GM21526 (cell line): ENCODE measurements at regions not wholly inside any gene's neighbourhood (a gene's known extent, or its start where the extent isn't known, plus 50 kb on each side); places are given as distances from the start of the nearest gene placed in this dataset.

Experiments
- ATAC-seq: cut with Tn5 transposase; IDR thresholded peaks from one replicate; pipeline ENCODE4 v1.9.1; 2021; ENCODE audit warnings: moderate library complexity; ENCODE audit not compliant: unreplicated experiment, low FRiP score

GRCh38 chr13:61052175-61052574, 363.5 kb downstream of the PCDH20 start:
- no peak for ATAC-seq

DNA sequence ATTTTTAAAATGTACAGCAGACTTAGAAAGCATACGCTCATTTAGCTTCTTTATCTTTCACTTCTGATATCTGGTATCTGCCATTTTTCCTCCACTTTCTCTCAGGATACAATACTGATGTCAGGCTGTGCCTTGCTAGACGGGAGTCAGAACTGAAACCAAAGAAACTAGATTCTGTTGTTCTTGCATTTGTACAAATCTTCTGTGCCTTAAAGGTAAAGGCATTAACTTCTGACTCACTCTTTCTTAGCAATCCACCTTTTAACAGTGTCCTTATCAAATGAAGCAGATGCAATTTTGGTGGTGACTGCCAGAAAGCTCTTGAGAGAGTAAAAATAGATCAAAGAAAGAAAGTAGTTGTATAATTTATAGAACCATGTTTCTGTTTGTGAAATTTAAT, 370.4 kb downstream of the PCDH20 start:
- ATAC-seq: no peak

DNA sequence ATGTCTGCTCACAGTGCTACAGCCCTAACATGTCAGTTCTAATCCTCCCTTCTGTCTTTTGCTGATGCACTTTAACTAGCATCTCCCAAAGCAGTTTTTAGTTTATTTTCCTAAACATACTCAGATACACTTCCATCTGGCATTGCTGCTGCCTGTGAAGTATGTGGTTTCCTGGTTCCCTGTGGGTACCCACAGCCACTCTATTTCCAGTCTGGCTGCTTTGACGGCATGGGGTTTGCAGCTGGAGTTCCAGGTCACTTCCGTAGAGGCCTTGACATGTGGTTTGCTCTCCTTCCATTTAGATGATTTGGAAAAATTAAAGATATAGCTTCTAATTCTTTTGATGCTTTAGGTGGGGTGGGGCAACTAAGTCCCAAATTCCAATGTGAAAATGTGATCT, 375.5 kb downstream of the PCDH20 start:
- ATAC-seq: no peak

DNA sequence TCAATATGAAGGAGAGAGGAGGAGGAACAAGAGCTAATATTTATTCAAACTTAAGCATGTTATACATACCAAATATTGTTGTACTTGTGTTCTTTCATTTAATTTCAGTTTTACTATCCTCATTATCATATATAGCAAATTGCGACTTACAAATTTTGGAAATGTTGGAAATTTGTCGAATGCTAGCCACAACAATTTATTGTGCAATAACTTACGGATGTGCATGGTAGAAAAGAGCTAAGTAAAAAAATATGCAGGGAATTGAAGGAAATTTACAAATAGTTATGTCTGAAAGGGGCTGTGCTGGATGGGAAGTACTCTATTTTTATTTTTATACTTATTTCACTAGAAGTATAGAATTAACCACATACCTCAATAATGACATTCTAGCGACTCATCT, 376.3 kb downstream of the PCDH20 start:
- ATAC-seq: no peak

DNA sequence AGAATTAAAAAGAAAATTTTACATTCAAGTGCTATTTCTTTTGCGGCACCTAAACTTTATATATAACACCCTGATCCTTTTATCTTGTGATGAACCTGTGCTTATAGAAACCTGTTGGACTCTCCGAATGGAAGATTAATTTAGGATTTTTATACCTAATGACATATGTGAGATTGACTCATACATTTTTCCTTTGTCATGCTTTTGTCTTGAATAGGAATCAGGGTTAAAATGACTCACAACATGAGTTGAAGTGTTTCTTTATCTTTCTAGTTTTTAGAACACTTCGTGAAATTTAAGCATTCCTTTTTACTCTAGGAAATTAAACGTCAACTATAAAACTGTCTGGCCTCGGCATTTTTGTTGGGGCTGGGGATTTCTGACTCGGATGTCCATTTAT, 378.9 kb downstream of the PCDH20 start:
- ATAC-seq: no peak

- no peak for ATAC-seq
These were observed 385.2 kb downstream of the PCDH20 start for GRCh38 chr13:61030445-61030844.

GRCh38 chr13:61029064-61029463, 386.6 kb downstream of the PCDH20 start:
- ATAC-seq: no peak

DNA sequence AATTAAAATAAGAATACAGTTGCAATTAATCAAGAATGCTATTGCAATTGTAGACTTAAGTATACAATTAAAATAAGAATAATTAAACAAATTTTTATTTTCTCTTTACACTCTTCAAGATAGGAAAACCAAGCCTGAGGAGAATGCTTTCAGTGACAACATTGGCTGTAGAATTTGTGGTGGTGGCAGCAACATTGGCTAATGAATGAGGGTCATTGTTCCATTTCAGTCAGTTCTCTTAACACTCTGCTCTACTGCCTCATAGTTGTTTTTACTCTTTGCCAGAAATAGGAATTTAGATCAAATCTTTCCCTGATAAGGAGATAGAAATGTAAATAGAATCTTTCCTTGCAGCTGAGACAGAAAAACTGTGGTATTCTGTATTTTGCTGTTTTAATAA, 391.6 kb downstream of the PCDH20 start:
- no peak for ATAC-seq

DNA sequence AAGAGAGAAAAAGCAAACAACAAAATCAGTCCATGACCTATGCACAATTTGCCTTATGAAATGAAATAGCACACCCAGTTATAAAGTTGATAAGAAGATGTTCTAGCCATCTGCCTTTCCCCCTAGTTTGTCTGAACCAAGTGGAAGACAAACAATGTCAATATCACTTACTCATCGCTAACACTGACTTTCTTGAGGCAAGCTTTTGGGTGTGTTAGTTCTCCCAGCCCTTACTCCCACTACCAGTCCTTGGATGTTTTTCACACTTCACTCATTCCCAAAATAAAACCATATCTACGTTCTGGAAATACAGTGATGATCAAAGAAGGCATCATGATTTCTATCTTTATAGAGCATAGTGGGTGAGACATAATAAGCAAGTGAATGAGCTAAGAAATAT, 393.8 kb downstream of the PCDH20 start:
- no peak for ATAC-seq

DNA sequence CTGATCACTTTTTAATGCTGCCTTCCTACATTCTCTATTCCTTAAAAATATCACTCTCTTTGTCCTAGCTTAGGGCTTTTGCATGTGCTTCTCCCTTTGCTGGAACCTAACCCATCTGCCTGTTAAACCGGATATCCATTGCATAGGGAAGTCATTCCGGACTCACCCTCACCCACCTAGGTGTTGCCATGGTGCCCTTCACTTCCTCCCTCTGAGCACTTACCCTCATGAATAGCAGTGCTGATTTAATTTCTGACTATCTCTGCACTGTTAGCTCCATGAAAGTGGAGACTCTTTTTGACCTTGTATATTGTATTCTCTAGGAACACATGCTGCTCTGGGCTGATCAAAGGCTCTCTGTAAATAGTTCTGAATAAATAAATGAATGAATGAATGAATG, 401.9 kb downstream of the PCDH20 start:
- ATAC-seq: no peak

DNA sequence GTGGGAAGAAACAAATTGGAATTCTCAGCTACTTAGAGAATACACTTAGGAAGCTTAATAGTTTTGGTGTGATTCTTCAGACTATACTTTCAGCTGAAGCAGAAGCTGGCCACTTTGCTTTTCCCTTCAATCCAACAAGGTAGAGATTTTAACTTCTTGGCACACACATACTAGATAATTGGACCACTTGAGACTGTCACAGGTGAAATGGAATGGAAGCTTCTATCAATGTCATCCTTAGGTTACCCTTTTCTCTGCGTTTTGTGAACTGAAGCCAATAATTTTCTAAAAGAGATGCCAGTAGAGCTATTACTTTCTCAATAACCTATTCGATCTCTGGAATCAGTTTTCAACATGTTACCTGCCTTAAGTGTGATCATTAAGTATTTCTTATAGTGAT, 405.3 kb downstream of the PCDH20 start:
- no peak for ATAC-seq

- no peak for ATAC-seq
These were observed 413.0 kb downstream of the PCDH20 start for GRCh38 chr13:61002686-61003085.

GRCh38 chr13:60990032-60990733, 425.5 kb downstream of the PCDH20 start:
- no peak for ATAC-seq

GRCh38 chr13:60986301-60986700, 429.3 kb downstream of the PCDH20 start:
- ATAC-seq: no peak

DNA sequence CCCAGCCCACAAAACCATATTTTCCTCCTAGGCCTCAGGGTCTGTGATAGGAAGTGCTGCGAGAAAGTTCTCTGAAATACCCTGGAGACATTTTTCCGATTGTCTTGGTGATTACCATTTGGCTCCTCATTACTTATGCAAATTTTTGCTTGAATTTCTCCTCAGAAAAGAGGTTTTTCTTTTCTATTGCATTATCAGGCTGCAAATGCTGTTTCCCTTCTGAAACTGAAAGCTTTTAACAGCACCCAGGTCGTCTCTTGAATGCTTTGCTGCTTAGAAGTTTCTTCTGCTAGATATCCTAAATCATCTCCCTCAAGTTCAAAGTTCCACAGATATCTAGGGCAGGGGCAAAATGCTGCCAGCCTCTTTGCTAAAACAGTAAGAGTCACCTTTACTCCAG, 434.2 kb downstream of the PCDH20 start:
- no peak for ATAC-seq

GRCh38 chr13:60976367-60976766, 439.3 kb downstream of the PCDH20 start:
- ATAC-seq: no peak

DNA sequence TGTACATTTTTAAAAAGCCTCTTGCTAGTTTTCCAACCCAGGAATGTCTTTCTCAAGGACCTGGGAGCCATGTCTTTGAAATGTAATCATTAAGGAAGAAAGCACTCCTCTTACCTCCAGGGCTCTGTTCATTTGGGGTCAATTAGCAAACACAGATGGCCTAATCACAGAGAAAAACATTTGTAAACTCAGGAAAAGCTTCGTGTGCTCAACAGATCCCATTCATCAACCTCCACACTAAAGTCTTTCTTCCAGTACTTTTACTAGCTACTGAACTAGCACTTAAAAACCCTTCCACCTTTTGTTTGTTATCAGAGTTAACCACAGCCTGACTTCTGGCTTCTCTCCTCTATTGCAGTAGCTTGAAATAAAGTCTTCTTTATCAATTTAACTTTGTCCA, 441.4 kb downstream of the PCDH20 start:
- ATAC-seq: no peak

DNA sequence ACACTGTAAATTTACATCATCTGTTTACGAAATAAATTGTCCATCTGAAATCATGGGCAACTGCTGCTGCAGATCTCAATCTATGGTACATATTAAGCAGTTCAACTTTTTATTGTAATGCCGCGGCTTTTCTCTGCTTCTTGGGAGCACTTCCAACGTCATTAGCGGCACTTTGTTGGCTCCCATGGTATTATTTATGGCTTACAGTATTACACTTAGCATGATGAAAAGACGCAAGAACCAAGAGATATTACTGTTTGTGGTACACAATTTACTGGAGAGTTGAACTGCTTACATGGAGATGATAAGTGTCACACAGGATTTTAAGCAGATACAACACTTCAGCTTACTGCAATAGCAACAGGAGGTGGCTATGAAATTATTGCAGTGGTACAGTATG, 442.1 kb downstream of the PCDH20 start:
- ATAC-seq: no peak

GRCh38 chr13:60970736-60971135, 444.9 kb downstream of the PCDH20 start:
- no peak for ATAC-seq

GRCh38 chr13:60969656-60970055, 446.0 kb downstream of the PCDH20 start:
- ATAC-seq: no peak

DNA sequence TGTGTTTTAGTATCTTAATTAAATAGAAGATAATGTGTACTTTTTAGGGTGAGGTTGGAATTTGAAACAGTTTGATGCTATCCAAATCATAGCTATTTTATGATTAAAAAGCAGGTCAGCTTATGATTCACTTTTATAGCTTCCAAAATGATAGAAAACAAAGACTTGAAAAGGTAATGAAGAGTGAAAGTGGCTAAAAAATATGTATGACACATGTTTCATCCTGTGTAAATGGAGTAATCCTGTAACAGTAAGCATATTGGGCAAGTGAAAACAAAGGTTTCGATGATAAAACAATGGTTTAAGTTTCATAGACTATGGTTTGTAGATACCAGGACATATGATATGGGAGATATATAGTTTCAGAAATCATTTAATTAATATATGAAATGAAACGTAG, 456.2 kb downstream of the PCDH20 start:
- no peak for ATAC-seq

DNA sequence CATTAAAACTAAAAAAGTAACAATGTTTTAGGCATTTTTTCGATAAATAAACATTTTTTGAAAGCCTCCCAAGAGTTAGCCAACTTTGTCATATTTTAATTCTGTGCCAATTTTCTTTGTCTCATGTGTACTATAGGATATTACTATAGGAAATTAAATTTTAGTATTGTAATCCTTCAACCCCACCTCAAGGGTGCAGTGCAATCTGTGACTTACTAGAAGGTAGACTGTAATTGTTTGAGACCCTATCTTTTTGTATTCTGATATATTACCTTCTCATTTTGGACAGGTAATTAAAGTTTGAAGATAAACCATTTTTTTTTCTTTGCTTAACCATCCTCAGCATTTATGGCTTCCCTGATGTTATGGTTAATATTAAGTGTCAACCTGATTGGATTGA, 457.8 kb downstream of the PCDH20 start:
- no peak for ATAC-seq

DNA sequence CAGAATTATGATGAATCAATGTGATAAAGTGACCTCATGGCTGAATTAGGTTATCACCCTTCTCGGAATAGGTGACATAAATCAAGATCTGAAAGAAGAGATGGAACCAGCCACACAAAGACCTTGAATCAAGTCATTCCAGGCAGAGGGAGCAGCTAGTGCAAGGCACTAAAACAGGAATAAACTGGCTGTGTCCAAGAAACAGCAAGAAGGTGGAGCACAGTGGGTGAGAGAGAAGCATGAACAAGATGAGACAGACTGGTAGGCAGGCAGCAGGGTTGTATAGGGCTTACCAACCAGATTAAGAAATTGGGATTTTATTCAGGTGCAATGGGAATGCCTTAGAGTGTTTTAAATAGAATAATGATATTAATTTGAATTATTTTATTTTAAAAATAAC, 470.3 kb downstream of the PCDH20 start:
- no peak for ATAC-seq
